Sigmoid colon (tissue), 6 donors: ENCODE measurements at regions not wholly inside any gene's neighbourhood (a gene's known extent, or its start where the extent isn't known, plus 50 kb on each side); places are given as distances from the start of the nearest gene placed in this dataset.
"Not testable (repeated sequence)": the region's sequence is repeated elsewhere in the genome, so short reads cannot be mapped to it uniquely, and the experiment has no call there.

Experiments
- DNase-seq: peaks from one replicate; pipeline ENCODE4 v3.0.0-alpha.2; 2019
- H3K27ac ChIP-seq, 4 donors: fragments of 200-600 bp; sonication (generic); one replicate each; pipeline ENCODE4 v1.5.1; 2016 to 2019; ENCODE audit warnings: mild to moderate bottlenecking in 1 of 4
- H3K27me3 ChIP-seq, 3 donors: fragments of 200-600 bp; sonication (generic); one replicate each; pipeline ENCODE4 v1.5.1; 2019; ENCODE audit warnings: mild to moderate bottlenecking in 1 of 3
- H3K36me3 ChIP-seq, 4 donors: fragments of 200-600 bp; sonication (generic); one replicate each; pipeline ENCODE4 v1.5.1; 2016 to 2019
- H3K4me1 ChIP-seq, 4 donors: fragments of 200-600 bp; sonication (generic); one replicate each; pipeline ENCODE4 v1.5.1; 2017 to 2019
- H3K4me3 ChIP-seq, 4 donors: fragments of 200-600 bp; sonication (generic); one replicate each; pipeline ENCODE4 v1.5.1; 2017 to 2019; ENCODE audit warnings: mild to moderate bottlenecking in 2 of 4, moderate library complexity in 1 of 4
- H3K9me3 ChIP-seq, 4 donors: fragments of 200-600 bp in 3 of 4; sonication (generic) in 3 of 4; one replicate each; pipeline versions ENCODE4 v1.5.1 to v1.6.1; 2013 to 2019
- EP300 ChIP-seq, 4 donors: sonication (generic); formaldehyde crosslinking; IDR thresholded peaks; one replicate each; pipeline ENCODE4 v1.6.1; 2017; ENCODE audit warnings: antibody characterized with exemption in 4 of 4
- POLR2A ChIP-seq, 2 donors: fragments of 450-650 bp; IDR thresholded peaks; one replicate each; pipeline ENCODE4 v1.6.1; 2016; ENCODE audit warnings: antibody characterized with exemption in 2 of 2, mild to moderate bottlenecking in 2 of 2, moderate library complexity in 2 of 2
- POLR2AphosphoS5 ChIP-seq, 4 donors: sonication (generic); formaldehyde crosslinking; IDR thresholded peaks; one replicate each; pipeline ENCODE4 v1.6.1; 2017; ENCODE audit warnings: antibody characterized with exemption in 4 of 4
- whole genome bisulfite sequencing, 2 donors: extraction: QIAGEN DNeasy Blood & Tissue Kit; methylation state at CpG; one replicate each; pipeline ENCODE4 v1.1.7; 2013; 5-methylcytosine and 5-hydroxymethylcytosine counted together
- intact Hi-C: fragments of 100-400 bp; cut with DNase I; formaldehyde crosslinking; loops from one replicate; pipeline ENCODE4 v1.15.1; 2023
- TF ChIP-seq, protein P1 (sequence below), 4 experiments: fragments of 450-650 bp in 3 of 4; fragments of 200-600 bp in 1 of 4; IDR thresholded peaks; one replicate each; pipeline ENCODE4 v1.5.1; 2016 to 2019; ENCODE audit warnings: antibody characterized with exemption in 4 of 4, mild to moderate bottlenecking in 3 of 4, moderate library complexity in 2 of 4
- donor health status: healthy with polysubstance abuse.
- donor health status: healthy.

DNA sequence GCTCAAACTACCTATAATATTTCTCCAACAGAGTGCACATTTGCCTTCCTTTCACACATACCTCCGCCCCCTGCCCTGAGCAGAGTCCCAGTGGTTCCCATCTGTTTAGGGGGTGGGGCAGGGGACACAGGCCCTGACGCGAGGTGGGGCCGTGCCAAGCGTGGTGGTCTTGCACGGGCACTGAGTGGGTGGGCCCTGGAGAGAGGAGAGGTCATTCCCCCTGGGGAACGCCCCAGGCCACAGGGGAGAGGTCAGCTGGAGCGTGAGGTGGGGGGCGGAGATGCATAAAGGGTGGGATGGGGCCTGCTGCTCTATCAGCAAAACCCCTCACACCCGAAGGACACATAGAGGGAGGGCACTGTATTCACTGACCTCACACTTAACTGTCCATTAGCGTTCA, 441.9 kb downstream of the TMEM121 start:
- DNase-seq: no peak
- WGBS, 2 donors: 74 to 88% methylated on average over 11 of the region's 11 CpGs
- no peaks in the 10 kb centered on the region for H3K36me3 ChIP-seq
- intact Hi-C loops: no loop called here
- no peak for TF ChIP-seq POLR2A (IDR thresholded peaks at IDR 0.05)
- no peak for TF ChIP-seq EP300 (IDR thresholded peaks at IDR 0.05)
- TF ChIP-seq, protein P1, sequence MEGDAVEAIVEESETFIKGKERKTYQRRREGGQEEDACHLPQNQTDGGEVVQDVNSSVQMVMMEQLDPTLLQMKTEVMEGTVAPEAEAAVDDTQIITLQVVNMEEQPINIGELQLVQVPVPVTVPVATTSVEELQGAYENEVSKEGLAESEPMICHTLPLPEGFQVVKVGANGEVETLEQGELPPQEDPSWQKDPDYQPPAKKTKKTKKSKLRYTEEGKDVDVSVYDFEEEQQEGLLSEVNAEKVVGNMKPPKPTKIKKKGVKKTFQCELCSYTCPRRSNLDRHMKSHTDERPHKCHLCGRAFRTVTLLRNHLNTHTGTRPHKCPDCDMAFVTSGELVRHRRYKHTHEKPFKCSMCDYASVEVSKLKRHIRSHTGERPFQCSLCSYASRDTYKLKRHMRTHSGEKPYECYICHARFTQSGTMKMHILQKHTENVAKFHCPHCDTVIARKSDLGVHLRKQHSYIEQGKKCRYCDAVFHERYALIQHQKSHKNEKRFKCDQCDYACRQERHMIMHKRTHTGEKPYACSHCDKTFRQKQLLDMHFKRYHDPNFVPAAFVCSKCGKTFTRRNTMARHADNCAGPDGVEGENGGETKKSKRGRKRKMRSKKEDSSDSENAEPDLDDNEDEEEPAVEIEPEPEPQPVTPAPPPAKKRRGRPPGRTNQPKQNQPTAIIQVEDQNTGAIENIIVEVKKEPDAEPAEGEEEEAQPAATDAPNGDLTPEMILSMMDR (IDR thresholded peaks at IDR 0.05): no peak
- TF ChIP-seq POLR2AphosphoS5 (IDR thresholded peaks at IDR 0.05): no peak
- H3K27me3 ChIP-seq: no peaks in the 10 kb centered on the region
- H3K4me3 ChIP-seq: no peak overlapping the region
- no peaks in the 10 kb centered on the region for H3K4me1 ChIP-seq
- H3K9me3 ChIP-seq: no peaks in the 10 kb centered on the region
- no peak overlapping the region for H3K27ac ChIP-seq

DNA sequence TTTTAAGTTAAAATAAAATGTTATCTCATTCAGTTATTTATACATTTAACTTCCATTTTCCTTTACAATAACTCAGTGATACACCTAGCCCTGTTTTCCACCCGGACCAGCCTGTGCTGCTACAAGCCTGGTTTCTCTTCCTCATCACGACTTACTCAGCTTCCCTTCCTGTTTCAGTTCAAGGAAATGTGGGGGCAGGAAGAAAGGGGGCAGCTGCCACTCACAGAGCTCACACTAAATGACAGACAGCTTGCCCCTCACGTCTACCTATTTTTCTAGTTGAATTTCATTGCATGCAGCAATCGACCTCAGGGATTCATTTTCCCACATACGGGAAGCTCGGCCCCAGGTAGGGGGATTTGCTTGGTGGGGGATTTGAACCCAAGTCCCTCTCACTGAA, 442.6 kb downstream of the TMEM121 start:
- DNase-seq, intact Hi-C loops, H3K9me3 ChIP-seq, H3K4me3 ChIP-seq, H3K36me3 ChIP-seq, H3K27ac ChIP-seq, H3K4me1 ChIP-seq, H3K27me3 ChIP-seq: not testable (repeated sequence)
- 55 to 58% methylated on average over 6 of the region's 6 CpGs for WGBS, 2 donors

DNA sequence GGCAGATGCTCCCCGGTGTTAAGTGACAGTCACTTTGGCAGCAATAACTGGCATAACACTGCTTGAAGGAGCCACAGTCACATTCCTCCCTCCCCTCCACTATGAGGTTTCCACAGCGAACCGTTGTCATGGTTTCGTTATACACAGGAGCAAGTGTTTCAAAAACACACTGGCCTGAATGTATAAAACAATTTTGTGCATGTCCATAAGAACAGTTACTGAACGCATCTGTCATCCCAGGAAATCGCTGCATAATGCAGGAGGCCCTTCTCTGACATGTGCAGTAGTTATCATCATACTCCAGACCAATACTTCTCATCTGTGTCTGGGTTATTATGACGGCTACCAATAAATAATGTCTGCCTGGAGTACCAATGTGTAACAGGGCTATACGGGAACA, 444.4 kb downstream of the TMEM121 start:
- intact Hi-C loops, H3K36me3 ChIP-seq, H3K27ac ChIP-seq, H3K27me3 ChIP-seq, H3K4me3 ChIP-seq, H3K9me3 ChIP-seq, H3K4me1 ChIP-seq, DNase-seq: not testable (repeated sequence)
- WGBS, 2 donors: 86 to 87% methylated on average over 8 of the region's 8 CpGs

DNA sequence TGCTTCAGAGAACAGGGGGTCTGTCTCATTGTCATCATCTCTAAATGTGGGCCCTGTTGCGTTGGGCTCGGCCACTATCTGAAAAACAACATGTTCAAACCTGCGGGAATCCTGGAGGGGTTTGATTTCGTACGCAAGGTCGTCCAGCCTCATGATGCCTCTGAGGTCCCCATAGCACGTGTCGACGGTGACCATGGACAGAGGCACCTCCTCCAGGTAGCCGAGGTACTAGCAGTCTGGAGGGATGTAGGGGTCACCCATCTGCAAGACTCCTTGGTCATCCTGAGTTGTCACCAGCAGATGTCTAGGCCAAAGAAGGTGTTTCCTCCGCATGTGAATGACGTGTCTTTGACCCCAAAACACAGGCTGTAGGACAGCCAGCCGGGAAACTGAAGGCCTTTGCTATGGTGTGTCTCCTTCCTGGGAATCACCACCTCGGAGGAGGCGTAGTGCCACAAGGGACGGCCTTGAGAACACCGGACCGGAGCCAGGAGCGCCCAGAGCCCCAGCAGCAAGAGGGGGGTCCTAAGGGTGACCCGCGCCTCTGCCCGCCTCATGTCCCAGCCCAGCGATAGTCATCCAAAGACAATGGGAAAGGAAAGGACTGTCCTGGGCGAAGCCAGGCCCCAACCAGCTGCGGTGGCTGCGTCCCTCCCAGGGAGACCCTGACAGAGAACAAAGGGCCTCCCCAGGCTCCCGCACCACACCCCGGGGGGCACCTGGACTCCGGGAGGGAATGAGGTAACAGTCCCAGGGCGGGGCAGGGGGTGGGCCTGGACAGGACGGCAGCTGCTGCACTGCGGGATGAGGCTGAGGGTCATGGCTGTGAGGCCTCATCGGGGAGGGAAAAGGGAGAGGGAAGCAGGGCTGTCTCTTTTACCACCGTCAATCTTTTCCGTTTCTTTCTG, 445.5 kb downstream of the TMEM121 start:
- no peak overlapping the region for H3K4me3 ChIP-seq
- intact Hi-C loops: no loop called here
- no peak overlapping the region for H3K27ac ChIP-seq
- DNase-seq: no peak
- H3K27me3 ChIP-seq: peaks cover 0 to 10% (median 0%) of the 10 kb centered on the region in 3 donors
- TF ChIP-seq, protein P1 (IDR thresholded peaks at IDR 0.05): no peak
- TF ChIP-seq POLR2AphosphoS5 (IDR thresholded peaks at IDR 0.05) (no peak), POLR2A (IDR thresholded peaks at IDR 0.05) (no peak), EP300 (IDR thresholded peaks at IDR 0.05) (no peak)
- no peaks in the 10 kb centered on the region for H3K9me3 ChIP-seq
- no peaks in the 10 kb centered on the region for H3K36me3 ChIP-seq
- WGBS, 2 donors: 83 to 88% methylated on average over 35 of the region's 35 CpGs
- no peaks in the 10 kb centered on the region for H3K4me1 ChIP-seq

DNA sequence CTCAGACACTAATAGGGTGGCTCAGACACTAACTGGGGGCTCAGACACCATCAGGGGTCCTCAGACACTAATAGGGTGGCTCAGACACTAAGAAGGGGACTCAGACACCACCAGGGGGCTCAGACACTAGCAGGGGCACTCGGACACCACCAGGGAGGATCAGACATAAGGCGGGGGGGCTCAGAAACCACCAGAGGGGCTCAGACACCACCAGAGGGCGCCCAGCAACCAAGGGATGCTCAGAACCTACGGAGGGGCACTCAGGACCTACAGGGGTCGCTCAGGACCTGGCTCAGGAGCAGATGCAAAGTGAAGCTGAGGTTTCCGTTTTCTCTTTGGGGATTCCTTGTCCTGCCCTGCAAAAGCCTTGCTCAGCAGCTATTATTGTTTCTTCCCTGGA, 448.5 kb downstream of the TMEM121 start:
- H3K27ac ChIP-seq: no peak overlapping the region
- intact Hi-C loops: no loop called here
- no peaks in the 10 kb centered on the region for H3K36me3 ChIP-seq
- TF ChIP-seq POLR2A (IDR thresholded peaks at IDR 0.05) (no peak), EP300 (IDR thresholded peaks at IDR 0.05) (no peak), POLR2AphosphoS5 (IDR thresholded peaks at IDR 0.05) (no peak)
- TF ChIP-seq, protein P1 (IDR thresholded peaks at IDR 0.05): no peak
- H3K4me3 ChIP-seq: no peak overlapping the region
- H3K27me3 ChIP-seq: peaks cover 0 to 10% (median 0%) of the 10 kb centered on the region in 3 donors
- no peaks in the 10 kb centered on the region for H3K9me3 ChIP-seq
- 23 to 36% methylated on average over 6 of the region's 6 CpGs for WGBS, 2 donors
- no peak for DNase-seq
- H3K4me1 ChIP-seq: no peaks in the 10 kb centered on the region
